ENCODE measurements at regions not wholly inside any gene's neighbourhood (a gene's known extent, or its start where the extent isn't known, plus 50 kb on each side); places are given as distances from the start of the nearest gene placed in this dataset.

DNA sequence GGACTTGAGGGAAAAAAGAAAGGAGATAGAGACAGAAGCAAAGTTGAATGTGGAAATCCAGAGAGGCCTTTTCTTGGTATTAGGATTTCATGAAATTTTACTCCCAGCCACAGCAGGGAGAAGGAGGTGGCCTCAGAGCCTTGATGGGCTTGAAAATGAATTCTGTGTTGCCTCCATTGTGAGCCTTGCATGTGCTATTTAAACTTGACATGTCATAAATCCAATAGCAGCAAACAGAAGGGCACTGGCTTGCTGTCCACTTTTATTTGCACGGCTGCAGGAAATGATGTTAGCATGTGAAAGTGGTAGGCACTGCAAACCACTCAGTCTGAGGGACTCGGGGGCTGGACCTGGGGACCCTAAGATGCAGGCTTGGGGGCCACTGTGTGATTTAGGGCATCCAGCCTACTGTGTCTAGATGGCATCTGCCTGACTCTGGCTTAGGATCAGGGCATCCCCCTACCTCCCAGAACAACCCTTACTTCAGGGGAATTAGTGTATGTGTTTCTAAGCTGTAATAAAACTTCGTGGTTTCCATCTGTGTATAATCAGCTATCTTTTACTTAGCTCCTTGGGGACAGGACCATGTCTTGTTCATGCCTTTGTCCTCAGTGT is 139.1 kb upstream of the SKOR2 start:
- ATAC-seq = no peak

DNA sequence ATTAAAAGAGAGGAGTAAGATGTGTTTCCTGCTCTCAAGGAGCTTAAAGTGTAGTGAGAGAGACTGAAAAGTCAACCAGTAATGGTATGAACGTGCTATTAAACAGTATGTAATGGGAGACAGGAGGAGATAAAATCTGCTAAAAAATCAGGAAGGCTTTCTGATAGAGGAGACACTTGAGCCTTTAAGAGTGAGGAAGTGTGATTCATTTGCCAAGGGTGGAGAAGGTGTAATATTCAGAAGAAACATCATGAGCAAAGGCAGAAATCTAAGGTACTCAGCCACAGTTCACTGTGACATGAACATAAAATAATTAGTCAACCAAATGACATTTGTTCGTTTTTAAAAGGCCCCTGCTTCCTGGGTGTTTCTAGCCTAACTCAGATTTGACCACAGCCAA is 137.8 kb upstream of the SKOR2 start:
- TF ChIP-seq SNAI2 (CRISPR knock-in tag; IDR thresholded peaks at IDR 0.05) = no peak
- TF ChIP-seq PPARA (CRISPR knock-in tag; IDR thresholded peaks at IDR 0.05; ENCODE audit: borderline replicate concordance) = no peak
- no peak for TF ChIP-seq TOX (CRISPR knock-in tag; IDR thresholded peaks at IDR 0.05; ENCODE audit: borderline replicate concordance)
- no peak for TF ChIP-seq PATZ1 (CRISPR knock-in tag; IDR thresholded peaks at IDR 0.05; ENCODE audit: borderline replicate concordance)
- TF ChIP-seq, protein P1, sequence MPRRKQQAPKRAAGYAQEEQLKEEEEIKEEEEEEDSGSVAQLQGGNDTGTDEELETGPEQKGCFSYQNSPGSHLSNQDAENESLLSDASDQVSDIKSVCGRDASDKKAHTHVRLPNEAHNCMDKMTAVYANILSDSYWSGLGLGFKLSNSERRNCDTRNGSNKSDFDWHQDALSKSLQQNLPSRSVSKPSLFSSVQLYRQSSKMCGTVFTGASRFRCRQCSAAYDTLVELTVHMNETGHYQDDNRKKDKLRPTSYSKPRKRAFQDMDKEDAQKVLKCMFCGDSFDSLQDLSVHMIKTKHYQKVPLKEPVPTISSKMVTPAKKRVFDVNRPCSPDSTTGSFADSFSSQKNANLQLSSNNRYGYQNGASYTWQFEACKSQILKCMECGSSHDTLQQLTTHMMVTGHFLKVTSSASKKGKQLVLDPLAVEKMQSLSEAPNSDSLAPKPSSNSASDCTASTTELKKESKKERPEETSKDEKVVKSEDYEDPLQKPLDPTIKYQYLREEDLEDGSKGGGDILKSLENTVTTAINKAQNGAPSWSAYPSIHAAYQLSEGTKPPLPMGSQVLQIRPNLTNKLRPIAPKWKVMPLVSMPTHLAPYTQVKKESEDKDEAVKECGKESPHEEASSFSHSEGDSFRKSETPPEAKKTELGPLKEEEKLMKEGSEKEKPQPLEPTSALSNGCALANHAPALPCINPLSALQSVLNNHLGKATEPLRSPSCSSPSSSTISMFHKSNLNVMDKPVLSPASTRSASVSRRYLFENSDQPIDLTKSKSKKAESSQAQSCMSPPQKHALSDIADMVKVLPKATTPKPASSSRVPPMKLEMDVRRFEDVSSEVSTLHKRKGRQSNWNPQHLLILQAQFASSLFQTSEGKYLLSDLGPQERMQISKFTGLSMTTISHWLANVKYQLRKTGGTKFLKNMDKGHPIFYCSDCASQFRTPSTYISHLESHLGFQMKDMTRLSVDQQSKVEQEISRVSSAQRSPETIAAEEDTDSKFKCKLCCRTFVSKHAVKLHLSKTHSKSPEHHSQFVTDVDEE (CRISPR knock-in tag; IDR thresholded peaks at IDR 0.05) = no peak
- TF ChIP-seq ESRRG (CRISPR knock-in tag; IDR thresholded peaks at IDR 0.05) = no peak
- TF ChIP-seq ZFP30 (CRISPR knock-in tag; IDR thresholded peaks at IDR 0.05) = no peak
- TF ChIP-seq ISL1 (CRISPR knock-in tag; IDR thresholded peaks at IDR 0.05) = no peak
- no peak for TF ChIP-seq RARB (CRISPR knock-in tag; IDR thresholded peaks at IDR 0.05)
- TF ChIP-seq TCF4 (CRISPR knock-in tag; IDR thresholded peaks at IDR 0.05; ENCODE audit: borderline replicate concordance) = no peak
- TF ChIP-seq ZNF70 (CRISPR knock-in tag; IDR thresholded peaks at IDR 0.05) = no peak
- TF ChIP-seq ZNF8 (CRISPR knock-in tag; IDR thresholded peaks at IDR 0.05) = no peak
- TF ChIP-seq ARNTL (CRISPR knock-in tag; IDR thresholded peaks at IDR 0.05; ENCODE audit: borderline replicate concordance, low read depth) = no peak
- TF ChIP-seq ZNF565 (CRISPR knock-in tag; conservative IDR thresholded peaks at IDR 0.05; ENCODE audit: low read depth) = no peak
- no peak for TF ChIP-seq CREB5 (CRISPR knock-in tag; IDR thresholded peaks at IDR 0.05; ENCODE audit: low read depth)
- no peak for TF ChIP-seq CSDC2 (CRISPR knock-in tag; IDR thresholded peaks at IDR 0.05)
- TF ChIP-seq BACH2 (CRISPR knock-in tag; IDR thresholded peaks at IDR 0.05; ENCODE audit: borderline replicate concordance) = no peak
- no peak for TF ChIP-seq POU6F1 (CRISPR knock-in tag; IDR thresholded peaks at IDR 0.05; ENCODE audit: borderline replicate concordance, low read depth)
- no peak for TF ChIP-seq CSRNP3 (CRISPR knock-in tag; IDR thresholded peaks at IDR 0.05)
- no peak for TF ChIP-seq OSR1 (CRISPR knock-in tag; IDR thresholded peaks at IDR 0.05)
- ATAC-seq = no peak

More for the DNA sequence above, 139.1 kb upstream of the SKOR2 start:
- no peak for TF ChIP-seq ZC3H10 (CRISPR knock-in tag; IDR thresholded peaks at IDR 0.05)
- no peak for TF ChIP-seq ZFP30 (CRISPR knock-in tag; IDR thresholded peaks at IDR 0.05)
- TF ChIP-seq PPARA (CRISPR knock-in tag; IDR thresholded peaks at IDR 0.05; ENCODE audit: borderline replicate concordance) = no peak
- no peak for TF ChIP-seq CSDC2 (CRISPR knock-in tag; IDR thresholded peaks at IDR 0.05)
- no peak for TF ChIP-seq TOX (CRISPR knock-in tag; IDR thresholded peaks at IDR 0.05; ENCODE audit: borderline replicate concordance)
- no peak for TF ChIP-seq ZFP3 (CRISPR knock-in tag; IDR thresholded peaks at IDR 0.05)
- no peak for TF ChIP-seq SNAI2 (CRISPR knock-in tag; IDR thresholded peaks at IDR 0.05)
- no peak for TF ChIP-seq TCF4 (CRISPR knock-in tag; IDR thresholded peaks at IDR 0.05; ENCODE audit: borderline replicate concordance)
